Activated T-helper 17 cell treated with anti-CD3 and anti-CD28 coated beads, Interleukin-2, amount 50 U/mL, for 72 hours (primary cell): ENCODE measurements at regions not wholly inside any gene's neighbourhood (a gene's known extent, or its start where the extent isn't known, plus 50 kb on each side); places are given as distances from the start of the nearest gene placed in this dataset.

Source experiments
- ATAC-seq: fragments of 150-1000 bp; cut with Tn5 transposase; replicated peaks from 2 replicates; pipeline ENCODE4 v1.10.0; 2021; ENCODE audit warnings: mild to moderate bottlenecking, moderate library complexity
- H3K27ac Mint-ChIP-seq: one replicate; pipeline ENCODE4 v1.8.0; 2022; ENCODE audit warnings: mixed read lengths
- H3K27me3 Mint-ChIP-seq: one replicate; pipeline ENCODE4 v1.8.0; 2022; ENCODE audit warnings: mixed read lengths
- H3K36me3 Mint-ChIP-seq: one replicate; pipeline ENCODE4 v1.8.0; 2022; ENCODE audit warnings: low read depth, mild to moderate bottlenecking, mixed read lengths
- H3K4me1 Mint-ChIP-seq: one replicate; pipeline ENCODE4 v1.8.0; 2022; ENCODE audit warnings: mixed read lengths
- H3K4me3 Mint-ChIP-seq: one replicate; pipeline ENCODE4 v1.8.0; 2022; ENCODE audit warnings: mild to moderate bottlenecking, mixed read lengths
- H3K9me3 Mint-ChIP-seq: one replicate; pipeline ENCODE4 v1.8.0; 2022; ENCODE audit warnings: mixed read lengths

DNA sequence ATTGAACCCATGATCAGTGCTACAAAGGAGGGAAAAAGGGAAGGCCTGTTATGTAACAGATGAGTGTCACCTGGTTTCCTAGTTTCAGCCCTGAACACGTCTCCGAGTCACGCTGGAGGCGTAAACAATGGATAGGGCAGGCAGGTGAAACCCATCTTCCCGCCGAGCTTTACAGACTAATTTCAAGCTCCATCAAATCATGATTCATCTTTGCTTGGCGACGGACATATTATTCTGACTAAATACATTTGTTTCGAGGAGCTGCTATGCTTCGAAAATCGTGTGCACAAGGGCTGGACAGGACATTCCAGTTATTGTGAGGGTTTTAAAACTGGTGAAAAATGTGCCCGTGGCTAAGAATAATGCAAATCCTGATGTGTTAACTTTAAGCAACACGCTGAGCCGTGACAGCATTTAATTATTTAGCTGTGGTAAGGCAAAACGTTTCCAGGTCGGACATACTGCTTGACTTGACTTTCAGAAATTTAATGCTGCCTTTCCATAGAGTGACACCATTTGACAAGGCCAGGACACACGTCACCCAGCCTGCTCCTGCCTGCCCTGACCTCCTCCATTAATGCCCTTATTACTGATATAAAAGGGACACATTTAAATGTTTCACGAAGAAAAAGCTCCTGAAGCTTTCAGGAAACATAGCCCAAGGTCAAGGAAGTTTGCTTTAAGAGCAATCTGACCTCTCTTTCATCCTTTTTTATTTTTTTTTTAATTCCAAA lies 1203.5 kb upstream of the TMEM132C start:
- Mint-ChIP-seq H3K9me3 (no peaks in the 10 kb centered on the region), H3K27me3 (no peaks in the 10 kb centered on the region), H3K4me1 (no peaks in the 10 kb centered on the region), H3K4me3 (no peak overlapping the region), H3K36me3 (no peaks in the 10 kb centered on the region), H3K27ac (no peak overlapping the region)
- no peak for ATAC-seq

DNA sequence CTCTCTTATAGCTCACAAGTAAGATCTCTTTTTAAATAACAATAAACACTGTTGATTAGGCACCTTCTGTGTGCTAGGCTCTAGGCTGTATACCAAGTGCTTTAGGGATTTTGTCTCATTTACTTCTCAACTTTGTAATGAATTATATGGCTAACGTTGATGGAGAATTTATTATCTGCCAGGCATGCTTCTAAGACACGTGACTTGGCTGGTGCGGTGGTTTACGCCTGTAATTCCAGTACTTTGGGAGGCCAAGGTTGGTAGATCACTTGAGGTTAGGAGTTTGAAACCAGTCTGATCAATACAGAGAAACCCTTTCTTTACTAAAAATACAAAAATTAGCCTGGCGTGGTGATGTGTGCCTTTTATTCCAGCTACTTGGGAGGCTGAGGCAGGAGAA lies 1202.8 kb upstream of the TMEM132C start:
- Mint-ChIP-seq H3K4me3 (no peak overlapping the region), H3K9me3 (no peaks in the 10 kb centered on the region), H3K36me3 (no peaks in the 10 kb centered on the region), H3K4me1 (no peaks in the 10 kb centered on the region), H3K27ac (no peak overlapping the region), H3K27me3 (no peaks in the 10 kb centered on the region)
- ATAC-seq = no peak

- Mint-ChIP-seq H3K27me3 (no peaks in the 10 kb centered on the region), H3K9me3 (no peaks in the 10 kb centered on the region), H3K4me1 (no peaks in the 10 kb centered on the region), H3K4me3 (no peak overlapping the region), H3K36me3 (no peaks in the 10 kb centered on the region), H3K27ac (no peak overlapping the region)
- no peak for ATAC-seq
Measured at GRCh38 chr12:127065595-127065994, 1201.4 kb upstream of the TMEM132C start.

DNA sequence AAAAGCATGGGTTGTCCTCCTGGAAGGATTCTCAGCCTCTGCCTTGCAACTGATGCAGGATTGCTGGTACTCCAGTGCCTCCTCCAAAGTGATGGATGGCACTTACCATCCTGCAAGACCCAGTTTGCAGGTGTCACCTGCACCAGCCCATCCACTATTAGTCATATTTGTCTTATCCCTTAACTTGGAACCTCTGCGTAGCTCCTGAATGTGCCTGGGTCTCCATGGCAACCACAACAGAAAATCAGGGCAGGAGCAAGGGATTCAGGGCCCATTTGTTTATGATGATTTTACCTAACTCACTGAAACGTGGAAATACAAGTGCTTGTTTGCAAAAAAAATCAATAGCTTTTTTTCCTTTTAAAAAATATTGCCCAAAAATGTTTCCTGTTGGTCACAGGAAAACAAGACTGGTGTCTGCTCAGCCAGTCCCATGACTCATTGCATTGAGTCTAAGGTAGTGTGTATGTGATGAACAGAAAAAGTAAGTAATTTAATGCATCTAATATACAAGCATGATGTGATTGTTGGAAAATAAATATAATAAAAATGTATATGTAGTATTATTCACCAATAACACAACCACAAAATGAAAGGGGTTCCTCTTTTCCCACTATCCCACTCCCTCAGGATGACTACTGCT lies 1196.3 kb upstream of the TMEM132C start:
- H3K4me3 Mint-ChIP-seq = no peak overlapping the region
- no peak for ATAC-seq
- H3K27me3 Mint-ChIP-seq = peaks cover 10% of the 10 kb centered on the region
- H3K9me3 Mint-ChIP-seq = no peaks in the 10 kb centered on the region
- no peak overlapping the region for H3K27ac Mint-ChIP-seq
- no peaks in the 10 kb centered on the region for H3K4me1 Mint-ChIP-seq
- H3K36me3 Mint-ChIP-seq = no peaks in the 10 kb centered on the region

DNA sequence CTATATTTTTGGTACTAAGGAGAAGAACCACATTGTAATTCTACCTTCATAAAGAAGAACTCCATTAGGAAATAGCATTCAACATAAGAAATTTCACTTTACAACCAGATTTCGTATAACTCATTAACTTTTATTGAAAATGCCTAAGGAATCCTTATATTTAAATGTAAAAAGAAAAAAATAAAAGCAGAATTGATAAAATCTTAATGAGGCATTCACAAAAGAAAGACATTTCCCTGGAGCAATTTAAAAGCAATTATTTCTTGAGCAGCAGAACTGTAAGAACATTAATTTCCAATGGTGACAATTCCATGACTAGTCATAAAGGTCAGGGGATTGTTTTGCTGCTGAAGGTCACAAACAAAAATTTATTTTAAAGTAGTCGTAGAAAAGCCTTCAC lies 1192.8 kb upstream of the TMEM132C start:
- peaks cover 28% of the 10 kb centered on the region for H3K27me3 Mint-ChIP-seq
- no peaks in the 10 kb centered on the region for H3K4me1 Mint-ChIP-seq
- no peak overlapping the region for H3K4me3 Mint-ChIP-seq
- H3K36me3 Mint-ChIP-seq = no peaks in the 10 kb centered on the region
- no peak for ATAC-seq
- no peaks in the 10 kb centered on the region for H3K9me3 Mint-ChIP-seq
- no peak overlapping the region for H3K27ac Mint-ChIP-seq

DNA sequence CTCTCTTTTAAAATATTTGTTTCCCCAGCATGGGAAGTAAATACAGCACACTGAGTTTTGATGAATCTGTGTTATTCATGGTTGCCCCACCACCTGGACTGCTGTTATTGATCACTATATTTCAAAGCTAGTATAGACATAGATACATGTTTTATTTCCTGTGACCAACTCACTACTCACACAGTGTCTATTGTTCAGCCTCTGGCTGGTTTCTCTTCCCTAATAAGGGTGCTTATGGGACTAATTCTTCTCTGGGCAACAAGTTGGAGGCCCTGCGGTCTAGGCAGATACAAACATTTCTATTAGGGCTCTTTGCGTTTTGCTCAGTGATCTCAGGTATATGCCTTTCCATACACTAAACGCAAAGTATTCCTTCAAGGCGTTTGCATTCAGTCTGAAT lies 1191.0 kb upstream of the TMEM132C start:
- H3K4me1 Mint-ChIP-seq = no peaks in the 10 kb centered on the region
- no peak overlapping the region for H3K4me3 Mint-ChIP-seq
- H3K27me3 Mint-ChIP-seq = peaks cover 28% of the 10 kb centered on the region
- H3K9me3 Mint-ChIP-seq = no peaks in the 10 kb centered on the region
- H3K36me3 Mint-ChIP-seq = no peaks in the 10 kb centered on the region
- ATAC-seq = no peak
- H3K27ac Mint-ChIP-seq = no peak overlapping the region

DNA sequence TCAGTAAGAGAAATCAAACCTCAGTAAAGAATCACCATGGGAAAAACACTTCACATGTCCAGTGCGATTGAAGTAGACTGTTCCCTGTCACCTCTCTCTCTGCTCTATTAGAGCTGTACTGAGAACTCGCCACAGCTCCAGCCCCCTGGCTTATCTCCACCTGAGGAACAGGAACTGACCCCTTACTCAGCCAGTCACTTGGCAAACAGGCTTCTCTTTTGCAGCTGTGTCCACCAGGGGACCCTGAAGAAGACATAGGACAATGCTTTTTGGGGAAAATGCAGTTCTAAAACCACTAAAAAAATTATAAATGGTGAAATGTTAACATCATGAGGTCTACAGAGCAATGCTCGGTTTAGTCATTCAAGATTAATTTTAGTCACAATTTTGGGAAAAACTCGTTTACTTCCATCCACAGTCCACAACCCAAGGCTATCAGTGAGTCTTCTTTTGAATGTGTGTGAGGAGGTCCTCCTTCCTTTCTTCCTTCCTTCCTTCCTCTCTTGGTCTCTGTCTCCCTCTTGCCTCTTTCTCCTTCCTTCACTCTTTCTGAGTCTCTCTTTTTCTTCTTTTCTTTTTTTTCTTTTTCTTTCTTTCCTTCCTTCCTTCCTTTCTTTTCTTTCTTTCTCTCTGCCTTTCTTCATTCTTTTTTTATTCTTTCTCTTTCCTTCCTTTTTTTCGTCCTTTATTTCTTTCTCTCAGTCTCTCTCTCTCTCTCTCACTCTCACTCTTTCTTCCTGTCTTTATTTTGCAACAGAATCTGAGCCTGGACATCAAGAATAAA lies 1189.5 kb upstream of the TMEM132C start:
- Mint-ChIP-seq H3K4me1 (no peaks in the 10 kb centered on the region), H3K27ac (no peak overlapping the region), H3K4me3 (no peak overlapping the region), H3K27me3 (peaks cover 28% of the 10 kb centered on the region), H3K9me3 (no peaks in the 10 kb centered on the region), H3K36me3 (no peaks in the 10 kb centered on the region)
- no peak for ATAC-seq

GRCh38 chr12:127078577-127079350 lies 1188.2 kb upstream of the TMEM132C start:
- Mint-ChIP-seq H3K9me3 (no peaks in the 10 kb centered on the region), H3K4me3 (no peak overlapping the region), H3K4me1 (peaks cover 9% of the 10 kb centered on the region), H3K27ac (no peak overlapping the region), H3K36me3 (no peaks in the 10 kb centered on the region), H3K27me3 (peaks cover 24% of the 10 kb centered on the region)
- ATAC-seq = no peak

- Mint-ChIP-seq H3K36me3 (no peaks in the 10 kb centered on the region), H3K27ac (no peak overlapping the region), H3K4me3 (no peak overlapping the region), H3K27me3 (peaks cover 24% of the 10 kb centered on the region), H3K9me3 (no peaks in the 10 kb centered on the region), H3K4me1 (peaks cover 12% of the 10 kb centered on the region)
- ATAC-seq = no peak
Measured at GRCh38 chr12:127079636-127080035, 1187.3 kb upstream of the TMEM132C start.

GRCh38 chr12:127081058-127081457 lies 1185.9 kb upstream of the TMEM132C start:
- Mint-ChIP-seq H3K9me3 (no peaks in the 10 kb centered on the region), H3K27me3 (peaks cover 14% of the 10 kb centered on the region)

GRCh38 chr12:127083008-127083949 lies 1183.7 kb upstream of the TMEM132C start:
- Mint-ChIP-seq H3K27ac (peak overlapping the region; percentile 74), H3K36me3 (no peaks in the 10 kb centered on the region), H3K9me3 (no peaks in the 10 kb centered on the region), H3K4me1 (peaks cover 12% of the 10 kb centered on the region), H3K27me3 (peaks cover 4% of the 10 kb centered on the region), H3K4me3 (peak overlapping the region; percentile 70)
- peak; percentile 95 for ATAC-seq

More at GRCh38 chr12:127081058-127081457, 1185.9 kb upstream of the TMEM132C start:
- no peak overlapping the region for H3K4me3 Mint-ChIP-seq
- ATAC-seq = no peak
- H3K4me1 Mint-ChIP-seq = peaks cover 12% of the 10 kb centered on the region
- H3K27ac Mint-ChIP-seq = no peak overlapping the region
- H3K36me3 Mint-ChIP-seq = no peaks in the 10 kb centered on the region

DNA sequence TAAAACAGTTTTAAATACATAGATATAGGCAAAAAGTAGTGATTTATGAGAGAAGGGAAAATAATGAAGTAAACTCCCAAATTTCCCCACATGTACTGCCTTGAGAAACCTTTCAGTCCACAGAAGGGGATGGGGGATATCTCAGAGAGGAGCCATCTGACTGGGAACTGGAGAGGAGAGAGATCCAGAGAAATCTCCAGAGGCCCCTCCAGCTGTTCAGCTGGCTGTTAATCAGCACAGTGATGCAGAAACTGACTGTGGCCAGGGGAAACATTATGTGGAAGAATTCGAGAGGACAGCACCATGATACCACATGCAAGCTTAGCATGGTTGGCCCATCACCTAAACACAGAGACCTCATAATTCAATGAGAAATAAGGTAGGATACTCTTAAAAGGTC lies 1165.9 kb upstream of the TMEM132C start:
- no peaks in the 10 kb centered on the region for H3K36me3 Mint-ChIP-seq
- peaks cover 18% of the 10 kb centered on the region for H3K27me3 Mint-ChIP-seq
- no peak for ATAC-seq
- H3K4me3 Mint-ChIP-seq = no peak overlapping the region
- H3K9me3 Mint-ChIP-seq = no peaks in the 10 kb centered on the region
- no peak overlapping the region for H3K27ac Mint-ChIP-seq
- H3K4me1 Mint-ChIP-seq = no peaks in the 10 kb centered on the region

- Mint-ChIP-seq H3K36me3 (no peaks in the 10 kb centered on the region), H3K27me3 (peaks cover 46% of the 10 kb centered on the region)
Measured at GRCh38 chr12:127106041-127106440, 1160.9 kb upstream of the TMEM132C start.

More at GRCh38 chr12:127106041-127106440, 1160.9 kb upstream of the TMEM132C start:
- Mint-ChIP-seq H3K4me1 (no peaks in the 10 kb centered on the region), H3K27ac (no peak overlapping the region), H3K9me3 (no peaks in the 10 kb centered on the region), H3K4me3 (no peak overlapping the region)
- ATAC-seq = no peak
